ENCODE measurements at regions not wholly inside any gene's neighbourhood (a gene's known extent, or its start where the extent isn't known, plus 50 kb on each side); places are given as distances from the start of the nearest gene placed in this dataset.

- Histone ChIP-seq H3K27me3 (ENCODE audit: control insufficient read depth, insufficient read depth, low read length) (peaks cover 4% of the 10 kb centered on the region), H3K36me3 (ENCODE audit: control insufficient read depth, insufficient read depth, low read length) (no peaks in the 10 kb centered on the region), H3K4me1 (ENCODE audit: control insufficient read depth, insufficient read depth, low read length, poor library complexity, severe bottlenecking) (no peaks in the 10 kb centered on the region), H3K27ac (ENCODE audit: insufficient read depth, low read length, poor library complexity, severe bottlenecking) (no peak overlapping the region), H3K4me3 (ENCODE audit: low read depth, low read length) (no peak overlapping the region), H3K9me3 (ENCODE audit: control insufficient read depth in 2 of 2, low read length in 2 of 2) (no peaks in the 10 kb centered on the region)
- no peak overlapping the region for H3K27ac Mint-ChIP-seq
- ATAC-seq (ENCODE audit: low read depth in 2 of 2) (no peak), DNase-seq (no peak)
- H3K27me3 Mint-ChIP-seq, result peaks cover 33% of the 10 kb centered on the region
- peaks cover 0 to 4% (median 0%) of the 10 kb centered on the region in 7 donors for H3K9me3 Mint-ChIP-seq
- H3K4me1 Mint-ChIP-seq, result no peaks in the 10 kb centered on the region
- H3K36me3 Mint-ChIP-seq, result no peaks in the 10 kb centered on the region
- no peak overlapping the region for H3K4me3 Mint-ChIP-seq
Measured at GRCh38 chr3:70570584-70570983, 258.1 kb upstream of the MDFIC2 start.

GRCh38 chr3:70568626-70569025 lies 256.2 kb upstream of the MDFIC2 start:
- Mint-ChIP-seq H3K36me3 (no peaks in the 10 kb centered on the region), H3K27ac (no peak overlapping the region), H3K27me3 (peaks cover 34% of the 10 kb centered on the region), H3K4me3 (no peak overlapping the region), H3K4me1 (no peaks in the 10 kb centered on the region), H3K9me3 (peaks cover 0 to 8% (median 0%) of the 10 kb centered on the region in 7 donors)
- H3K9me3 ChIP-seq (ENCODE audit: control insufficient read depth in 2 of 2, low read length in 2 of 2), result no peaks in the 10 kb centered on the region
- H3K27ac ChIP-seq (ENCODE audit: insufficient read depth, low read length, poor library complexity, severe bottlenecking), result no peak overlapping the region
- no peaks in the 10 kb centered on the region for H3K4me1 ChIP-seq (ENCODE audit: control insufficient read depth, insufficient read depth, low read length, poor library complexity, severe bottlenecking)
- no peaks in the 10 kb centered on the region for H3K36me3 ChIP-seq (ENCODE audit: control insufficient read depth, insufficient read depth, low read length)
- DNase-seq (no peak), ATAC-seq (ENCODE audit: low read depth in 2 of 2) (no peak)
- peaks cover 12% of the 10 kb centered on the region for H3K27me3 ChIP-seq (ENCODE audit: control insufficient read depth, insufficient read depth, low read length)
- H3K4me3 ChIP-seq (ENCODE audit: low read depth, low read length), result no peak overlapping the region

GRCh38 chr3:70565861-70566260 lies 253.4 kb upstream of the MDFIC2 start:
- no peak overlapping the region for H3K27ac Mint-ChIP-seq
- no peak for DNase-seq

GRCh38 chr3:70564552-70564951 lies 252.1 kb upstream of the MDFIC2 start:
- Histone ChIP-seq H3K27ac (ENCODE audit: insufficient read depth, low read length, poor library complexity, severe bottlenecking) (no peak overlapping the region), H3K9me3 (ENCODE audit: control insufficient read depth in 2 of 2, low read length in 2 of 2) (no peaks in the 10 kb centered on the region), H3K36me3 (ENCODE audit: control insufficient read depth, insufficient read depth, low read length) (no peaks in the 10 kb centered on the region), H3K4me3 (ENCODE audit: low read depth, low read length) (no peak overlapping the region), H3K27me3 (ENCODE audit: control insufficient read depth, insufficient read depth, low read length) (peaks cover 9% of the 10 kb centered on the region), H3K4me1 (ENCODE audit: control insufficient read depth, insufficient read depth, low read length, poor library complexity, severe bottlenecking) (no peaks in the 10 kb centered on the region)
- Mint-ChIP-seq H3K4me3 (no peak overlapping the region), H3K27me3 (peaks cover 33% of the 10 kb centered on the region), H3K27ac (no peak overlapping the region), H3K9me3 (peaks cover 0 to 14% (median 0%) of the 10 kb centered on the region in 7 donors), H3K4me1 (no peaks in the 10 kb centered on the region), H3K36me3 (no peaks in the 10 kb centered on the region)
- no peak for DNase-seq
- ATAC-seq (ENCODE audit: low read depth in 2 of 2), result no peak

More at GRCh38 chr3:70565861-70566260, 253.4 kb upstream of the MDFIC2 start:
- peaks cover 33% of the 10 kb centered on the region for H3K27me3 Mint-ChIP-seq
- no peaks in the 10 kb centered on the region for H3K4me1 Mint-ChIP-seq
- H3K4me3 Mint-ChIP-seq, result no peak overlapping the region
- H3K36me3 ChIP-seq (ENCODE audit: control insufficient read depth, insufficient read depth, low read length), result no peaks in the 10 kb centered on the region
- no peaks in the 10 kb centered on the region for H3K36me3 Mint-ChIP-seq
- peaks cover 0 to 14% (median 0%) of the 10 kb centered on the region in 7 donors for H3K9me3 Mint-ChIP-seq
- peaks cover 9% of the 10 kb centered on the region for H3K27me3 ChIP-seq (ENCODE audit: control insufficient read depth, insufficient read depth, low read length)
- no peak overlapping the region for H3K4me3 ChIP-seq (ENCODE audit: low read depth, low read length)
- H3K27ac ChIP-seq (ENCODE audit: insufficient read depth, low read length, poor library complexity, severe bottlenecking), result no peak overlapping the region
- H3K4me1 ChIP-seq (ENCODE audit: control insufficient read depth, insufficient read depth, low read length, poor library complexity, severe bottlenecking), result no peaks in the 10 kb centered on the region
- H3K9me3 ChIP-seq (ENCODE audit: control insufficient read depth in 2 of 2, low read length in 2 of 2), result no peaks in the 10 kb centered on the region
- no peak for ATAC-seq (ENCODE audit: low read depth in 2 of 2)

- Mint-ChIP-seq H3K27ac (no peak overlapping the region), H3K9me3 (peaks cover 0 to 13% (median 0%) of the 10 kb centered on the region in 7 donors), H3K27me3 (peaks cover 31% of the 10 kb centered on the region), H3K36me3 (no peaks in the 10 kb centered on the region), H3K4me3 (no peak overlapping the region), H3K4me1 (no peaks in the 10 kb centered on the region)
- H3K4me1 ChIP-seq (ENCODE audit: control insufficient read depth, insufficient read depth, low read length, poor library complexity, severe bottlenecking), result no peaks in the 10 kb centered on the region
- ATAC-seq (ENCODE audit: low read depth in 2 of 2) (no peak), DNase-seq (no peak)
- H3K4me3 ChIP-seq (ENCODE audit: low read depth, low read length), result no peak overlapping the region
- H3K27ac ChIP-seq (ENCODE audit: insufficient read depth, low read length, poor library complexity, severe bottlenecking), result no peak overlapping the region
- no peaks in the 10 kb centered on the region for H3K9me3 ChIP-seq (ENCODE audit: control insufficient read depth in 2 of 2, low read length in 2 of 2)
- H3K36me3 ChIP-seq (ENCODE audit: control insufficient read depth, insufficient read depth, low read length), result no peaks in the 10 kb centered on the region
- peaks cover 10% of the 10 kb centered on the region for H3K27me3 ChIP-seq (ENCODE audit: control insufficient read depth, insufficient read depth, low read length)
Measured at GRCh38 chr3:70561796-70562195, 249.4 kb upstream of the MDFIC2 start.

- Histone ChIP-seq H3K27me3 (ENCODE audit: control insufficient read depth, insufficient read depth, low read length) (peaks cover 3% of the 10 kb centered on the region), H3K27ac (ENCODE audit: insufficient read depth, low read length, poor library complexity, severe bottlenecking) (no peak overlapping the region), H3K9me3 (ENCODE audit: control insufficient read depth in 2 of 2, low read length in 2 of 2) (no peaks in the 10 kb centered on the region), H3K36me3 (ENCODE audit: control insufficient read depth, insufficient read depth, low read length) (no peaks in the 10 kb centered on the region), H3K4me3 (ENCODE audit: low read depth, low read length) (no peak overlapping the region), H3K4me1 (ENCODE audit: control insufficient read depth, insufficient read depth, low read length, poor library complexity, severe bottlenecking) (no peaks in the 10 kb centered on the region)
- ATAC-seq (ENCODE audit: low read depth in 2 of 2) (no peak), DNase-seq (no peak)
- no peaks in the 10 kb centered on the region for H3K4me1 Mint-ChIP-seq
- no peak overlapping the region for H3K4me3 Mint-ChIP-seq
- no peaks in the 10 kb centered on the region for H3K36me3 Mint-ChIP-seq
- H3K27ac Mint-ChIP-seq, result no peak overlapping the region
- peaks cover 0 to 9% (median 0%) of the 10 kb centered on the region in 7 donors for H3K9me3 Mint-ChIP-seq
- H3K27me3 Mint-ChIP-seq, result peaks cover 24% of the 10 kb centered on the region
Measured at GRCh38 chr3:70558956-70559355, 246.5 kb upstream of the MDFIC2 start.

- no peak overlapping the region for H3K4me3 Mint-ChIP-seq
- H3K27me3 Mint-ChIP-seq, result peaks cover 21% of the 10 kb centered on the region
- H3K9me3 Mint-ChIP-seq, result peaks cover 0 to 1% (median 0%) of the 10 kb centered on the region in 7 donors
- no peak overlapping the region for H3K27ac Mint-ChIP-seq
- DNase-seq (no peak), ATAC-seq (ENCODE audit: low read depth in 2 of 2) (no peak)
- Histone ChIP-seq H3K27ac (ENCODE audit: insufficient read depth, low read length, poor library complexity, severe bottlenecking) (no peak overlapping the region), H3K9me3 (ENCODE audit: control insufficient read depth in 2 of 2, low read length in 2 of 2) (no peaks in the 10 kb centered on the region), H3K27me3 (ENCODE audit: control insufficient read depth, insufficient read depth, low read length) (peaks cover 2% of the 10 kb centered on the region), H3K4me3 (ENCODE audit: low read depth, low read length) (no peak overlapping the region), H3K36me3 (ENCODE audit: control insufficient read depth, insufficient read depth, low read length) (no peaks in the 10 kb centered on the region), H3K4me1 (ENCODE audit: control insufficient read depth, insufficient read depth, low read length, poor library complexity, severe bottlenecking) (no peaks in the 10 kb centered on the region)
- no peaks in the 10 kb centered on the region for H3K36me3 Mint-ChIP-seq
- no peaks in the 10 kb centered on the region for H3K4me1 Mint-ChIP-seq
Measured at GRCh38 chr3:70557976-70558375, 245.5 kb upstream of the MDFIC2 start.

- H3K9me3 ChIP-seq (ENCODE audit: control insufficient read depth in 2 of 2, low read length in 2 of 2), result no peaks in the 10 kb centered on the region
- H3K27ac Mint-ChIP-seq, result no peak overlapping the region
- no peak overlapping the region for H3K4me3 Mint-ChIP-seq
- H3K27ac ChIP-seq (ENCODE audit: insufficient read depth, low read length, poor library complexity, severe bottlenecking), result no peak overlapping the region
- H3K4me1 ChIP-seq (ENCODE audit: control insufficient read depth, insufficient read depth, low read length, poor library complexity, severe bottlenecking), result no peaks in the 10 kb centered on the region
- H3K9me3 Mint-ChIP-seq, result no peaks in the 10 kb centered on the region
- H3K36me3 ChIP-seq (ENCODE audit: control insufficient read depth, insufficient read depth, low read length), result no peaks in the 10 kb centered on the region
- peaks cover 0 to 4% (median 0%) of the 10 kb centered on the region in 4 donors for H3K4me1 Mint-ChIP-seq
- peaks cover 18% of the 10 kb centered on the region for H3K27me3 Mint-ChIP-seq
- no peak for ATAC-seq (ENCODE audit: low read depth in 2 of 2)
- H3K36me3 Mint-ChIP-seq, result no peaks in the 10 kb centered on the region
- DNase-seq, result no peak
- H3K4me3 ChIP-seq (ENCODE audit: low read depth, low read length), result no peak overlapping the region
- peaks cover 2% of the 10 kb centered on the region for H3K27me3 ChIP-seq (ENCODE audit: control insufficient read depth, insufficient read depth, low read length)
Measured at GRCh38 chr3:70556056-70556455, 243.6 kb upstream of the MDFIC2 start.

Measured in CD4-positive, CD25-positive, alpha-beta regulatory T cell (primary cell).